CD8-positive, alpha-beta memory T cell (primary cell): ENCODE measurements at regions not wholly inside any gene's neighbourhood (a gene's known extent, or its start where the extent isn't known, plus 50 kb on each side); places are given as distances from the start of the nearest gene placed in this dataset.

Experiments
- CTCF ChIA-PET: fragments of 350-600 bp; sonication (Branson Sonifier 250); formaldehyde crosslinking; loops from one replicate; lab custom pipeline; 2021; ENCODE audit warnings: antibody characterized with exemption; lab: Charles Lee
- POLR2A ChIA-PET: fragments of 350-600 bp; sonication (Branson Sonifier 250); formaldehyde crosslinking; loops from one replicate; lab custom pipeline; 2021; ENCODE audit warnings: antibody characterized with exemption; lab: Charles Lee
- DNase-seq, 5 donors: peaks; one replicate each; pipeline versions ENCODE4 v3.0.0 to v3.0.0-alpha.2; 2020 to 2022; ENCODE audit warnings: mixed read lengths in 1 of 5
- H3K27ac ChIP-seq: one replicate; pipeline ENCODE4 v1.7.0; 2013; ENCODE audit warnings: low read depth, mild to moderate bottlenecking, low read length, moderate library complexity
- H3K27me3 ChIP-seq: 2 replicates; pipeline ENCODE4 v1.7.0; 2013; ENCODE audit warnings: low read length, mild to moderate bottlenecking; ENCODE audit not compliant: insufficient read depth, poor library complexity, severe bottlenecking
- H3K36me3 ChIP-seq: 2 replicates; pipeline ENCODE4 v1.7.0; 2013; ENCODE audit warnings: mild to moderate bottlenecking, low read length, moderate library complexity; ENCODE audit not compliant: insufficient read depth
- H3K4me1 ChIP-seq: 2 replicates; pipeline ENCODE4 v1.7.0; 2013; ENCODE audit warnings: mild to moderate bottlenecking, low read length, moderate library complexity; ENCODE audit not compliant: insufficient read depth
- H3K4me3 ChIP-seq: 2 replicates; pipeline ENCODE4 v1.7.0; 2013; ENCODE audit warnings: mild to moderate bottlenecking, low read length
- H3K9me3 ChIP-seq: 2 replicates; pipeline ENCODE4 v1.7.0; 2013; ENCODE audit warnings: mild to moderate bottlenecking, low read length
- H3K27ac Mint-ChIP-seq, 8 donors: one replicate each; pipeline ENCODE4 v1.8.0; 2020 to 2021; ENCODE audit warnings: mixed read lengths in 8 of 8, mild to moderate bottlenecking in 6 of 8, inconsistent platforms in 3 of 8, moderate library complexity in 3 of 8
- H3K27me3 Mint-ChIP-seq, 2 donors: one replicate each; pipeline ENCODE4 v1.8.0; 2020 to 2021; ENCODE audit warnings: mixed read lengths in 2 of 2, mild to moderate bottlenecking in 1 of 2, moderate library complexity in 1 of 2
- H3K36me3 Mint-ChIP-seq, 3 donors: one replicate each; pipeline ENCODE4 v1.8.0; 2020 to 2021; ENCODE audit warnings: mixed read lengths in 3 of 3, inconsistent platforms in 1 of 3, mild to moderate bottlenecking in 1 of 3
- H3K4me1 Mint-ChIP-seq, 3 donors: one replicate each; pipeline ENCODE4 v1.8.0; 2020 to 2021; ENCODE audit warnings: mixed read lengths in 3 of 3, inconsistent platforms in 1 of 3, mild to moderate bottlenecking in 1 of 3
- H3K4me3 Mint-ChIP-seq, 7 donors: one replicate each; pipeline ENCODE4 v1.8.0; 2020 to 2021; ENCODE audit warnings: mixed read lengths in 7 of 7, mild to moderate bottlenecking in 6 of 7, moderate library complexity in 4 of 7, inconsistent platforms in 2 of 7
- H3K9me3 Mint-ChIP-seq, 5 donors: one replicate each; pipeline ENCODE4 v1.8.0; 2020 to 2022; ENCODE audit warnings: mixed read lengths in 5 of 5, mild to moderate bottlenecking in 3 of 5, moderate library complexity in 2 of 5, inconsistent platforms in 1 of 5

DNA sequence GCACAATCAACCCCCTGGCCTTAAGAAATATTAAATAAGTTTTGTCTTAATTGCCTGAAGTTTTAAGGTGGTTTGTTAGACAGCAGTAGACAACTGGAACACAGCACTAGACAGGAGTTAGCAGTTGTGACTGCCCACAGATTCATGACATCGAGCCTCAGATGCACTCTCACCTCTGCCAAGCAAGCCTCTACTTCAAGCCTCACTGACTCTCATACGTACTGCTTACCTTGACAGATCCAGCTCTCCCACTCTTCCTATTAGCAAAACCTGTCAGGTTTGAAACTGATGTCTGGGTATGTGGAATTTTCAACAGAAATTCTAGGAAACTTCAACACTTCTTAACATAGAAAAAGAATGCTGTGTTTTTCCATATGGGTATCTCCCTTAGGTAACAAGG lies 382.9 kb upstream of the DPH6 start:
- Mint-ChIP-seq H3K9me3 (no peaks in the 10 kb centered on the region), H3K36me3 (no peaks in the 10 kb centered on the region), H3K4me3 (no peak overlapping the region), H3K27ac (no peak overlapping the region), H3K4me1 (no peaks in the 10 kb centered on the region), H3K27me3 (no peaks in the 10 kb centered on the region)
- CTCF ChIA-PET: no interaction called here
- Histone ChIP-seq H3K27me3 (no peaks in the 10 kb centered on the region), H3K4me1 (no peaks in the 10 kb centered on the region), H3K36me3 (no peaks in the 10 kb centered on the region), H3K4me3 (no peak overlapping the region), H3K9me3 (no peaks in the 10 kb centered on the region), H3K27ac (no peak overlapping the region)
- POLR2A ChIA-PET: no interaction called here
- no peak for DNase-seq

DNA sequence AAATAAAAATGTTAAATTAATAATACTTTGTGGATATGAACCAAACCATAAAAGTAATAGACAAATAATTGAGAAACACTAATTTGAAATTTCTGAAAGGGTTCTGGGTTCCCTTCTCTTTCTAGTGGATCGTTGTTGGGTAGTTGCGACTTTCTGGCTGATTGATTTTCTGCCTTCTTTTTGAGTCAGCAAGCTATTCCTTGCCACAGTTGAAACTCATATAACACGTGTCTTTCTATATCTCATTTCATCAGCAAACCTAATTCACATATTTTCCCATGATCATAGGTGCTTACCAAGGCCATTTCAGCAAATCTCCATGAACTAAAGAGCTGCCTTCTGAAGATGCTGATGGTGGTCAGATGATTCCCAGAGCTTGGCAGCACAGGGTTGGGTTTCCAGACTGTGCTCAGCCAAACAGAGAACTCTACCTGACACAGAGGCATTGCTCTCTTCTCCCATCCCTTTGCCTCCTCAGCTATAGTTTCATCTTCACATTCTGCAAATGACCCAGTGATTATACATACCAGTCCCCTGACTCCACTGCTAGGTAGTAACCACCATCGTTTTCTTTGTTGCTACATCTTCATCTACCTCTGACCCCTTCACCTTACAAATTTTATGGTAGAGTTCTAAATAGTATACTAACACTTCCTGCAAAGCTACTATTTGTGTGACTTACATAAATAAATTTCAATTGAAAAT lies 383.9 kb upstream of the DPH6 start:
- Mint-ChIP-seq H3K4me1 (no peaks in the 10 kb centered on the region), H3K27ac (no peak overlapping the region)
- POLR2A ChIA-PET: no interaction called here

DNA sequence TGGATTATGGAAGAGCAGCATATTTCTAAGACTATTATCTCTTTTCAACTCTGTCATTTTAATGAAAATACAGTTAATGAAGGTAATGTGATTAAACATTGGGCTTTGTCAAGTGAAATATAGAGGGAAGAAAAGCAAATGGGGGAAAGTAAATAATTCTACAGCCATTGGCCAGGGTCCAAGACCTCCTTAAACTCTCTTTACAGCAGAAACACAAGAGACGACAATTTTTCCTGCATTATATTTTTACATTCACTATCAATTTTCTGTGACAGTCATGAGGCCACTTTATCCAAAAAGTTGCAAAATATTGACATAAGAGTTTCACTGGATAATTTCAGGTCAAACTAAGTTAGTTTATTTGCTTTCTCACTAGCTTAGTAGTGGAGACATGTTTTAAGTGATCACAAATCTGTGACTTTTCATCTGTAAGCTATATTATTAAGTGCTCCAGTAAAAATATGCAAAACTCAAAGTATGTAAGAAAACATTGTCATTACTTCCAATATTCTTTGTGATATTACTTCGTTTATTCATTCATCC lies 385.9 kb upstream of the DPH6 start:
- ChIA-PET CTCF (no interaction called here), POLR2A (no interaction called here)
- no peak overlapping the region for H3K27ac Mint-ChIP-seq
- H3K4me3 Mint-ChIP-seq: no peak overlapping the region
- H3K4me1 Mint-ChIP-seq: no peaks in the 10 kb centered on the region
- no peak overlapping the region for H3K27ac ChIP-seq
- no peaks in the 10 kb centered on the region for H3K9me3 Mint-ChIP-seq
- H3K27me3 Mint-ChIP-seq: no peaks in the 10 kb centered on the region
- no peak overlapping the region for H3K4me3 ChIP-seq
- H3K36me3 Mint-ChIP-seq: no peaks in the 10 kb centered on the region
- no peak for DNase-seq
- no peaks in the 10 kb centered on the region for H3K36me3 ChIP-seq
- no peaks in the 10 kb centered on the region for H3K9me3 ChIP-seq
- no peaks in the 10 kb centered on the region for H3K4me1 ChIP-seq
- no peaks in the 10 kb centered on the region for H3K27me3 ChIP-seq

More for the DNA sequence above, 383.9 kb upstream of the DPH6 start:
- CTCF ChIA-PET: no interaction called here
- Histone ChIP-seq H3K27me3 (no peaks in the 10 kb centered on the region), H3K36me3 (no peaks in the 10 kb centered on the region), H3K4me3 (no peak overlapping the region), H3K4me1 (no peaks in the 10 kb centered on the region), H3K27ac (no peak overlapping the region), H3K9me3 (no peaks in the 10 kb centered on the region)
- Mint-ChIP-seq H3K4me3 (no peak overlapping the region), H3K36me3 (no peaks in the 10 kb centered on the region), H3K9me3 (no peaks in the 10 kb centered on the region), H3K27me3 (no peaks in the 10 kb centered on the region)
- DNase-seq: no peak

DNA sequence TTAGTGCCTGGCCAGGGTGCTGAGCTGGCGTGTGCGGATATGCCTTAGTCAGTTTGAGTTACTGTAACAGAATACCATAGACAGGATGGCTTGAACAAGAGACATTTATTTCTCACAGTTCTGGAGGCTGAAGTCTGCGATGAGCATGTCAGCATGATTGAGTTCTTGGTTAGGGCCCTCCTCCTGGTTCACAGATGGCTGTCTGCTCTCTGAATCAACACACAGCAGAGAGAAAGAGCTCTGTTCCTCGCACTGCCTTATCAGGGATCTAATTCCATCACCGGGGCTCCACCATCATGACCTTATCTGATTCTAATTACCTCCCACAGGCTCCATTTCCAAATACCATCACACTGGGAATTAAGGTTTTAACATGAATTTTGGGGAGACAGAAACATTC lies 386.6 kb upstream of the DPH6 start:
- POLR2A ChIA-PET: no interaction called here
- Histone ChIP-seq H3K36me3 (no peaks in the 10 kb centered on the region), H3K9me3 (no peaks in the 10 kb centered on the region), H3K27ac (no peak overlapping the region), H3K4me3 (no peak overlapping the region), H3K4me1 (no peaks in the 10 kb centered on the region), H3K27me3 (no peaks in the 10 kb centered on the region)
- CTCF ChIA-PET: no interaction called here
- DNase-seq: no peak
- no peaks in the 10 kb centered on the region for H3K36me3 Mint-ChIP-seq
- no peak overlapping the region for H3K27ac Mint-ChIP-seq
- H3K27me3 Mint-ChIP-seq: no peaks in the 10 kb centered on the region
- no peak overlapping the region for H3K4me3 Mint-ChIP-seq
- no peaks in the 10 kb centered on the region for H3K4me1 Mint-ChIP-seq
- H3K9me3 Mint-ChIP-seq: no peaks in the 10 kb centered on the region

DNA sequence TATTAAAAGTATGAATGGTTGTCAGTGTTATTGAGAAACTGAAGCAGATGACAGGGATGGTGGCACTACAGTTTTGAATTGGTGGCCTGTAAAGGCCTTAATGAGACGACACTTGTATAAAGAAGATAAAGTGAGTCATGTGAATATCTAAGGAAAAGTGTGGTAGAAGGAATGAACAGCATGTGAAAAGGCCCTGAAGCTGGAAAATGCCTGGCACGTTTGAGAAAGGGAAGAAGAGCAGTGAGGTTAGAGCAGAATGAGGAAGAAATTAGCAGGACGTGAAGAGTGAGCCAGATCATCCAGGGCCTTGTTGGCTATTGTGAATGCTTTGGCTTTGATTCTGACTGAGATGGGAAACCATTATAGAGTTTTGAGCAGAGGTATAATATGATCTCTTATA lies 387.6 kb upstream of the DPH6 start:
- Mint-ChIP-seq H3K4me1 (no peaks in the 10 kb centered on the region), H3K9me3 (no peaks in the 10 kb centered on the region), H3K36me3 (no peaks in the 10 kb centered on the region), H3K27me3 (no peaks in the 10 kb centered on the region), H3K27ac (no peak overlapping the region), H3K4me3 (no peak overlapping the region)
- Histone ChIP-seq H3K36me3 (no peaks in the 10 kb centered on the region), H3K4me1 (no peaks in the 10 kb centered on the region), H3K27me3 (no peaks in the 10 kb centered on the region), H3K9me3 (no peaks in the 10 kb centered on the region), H3K27ac (no peak overlapping the region), H3K4me3 (no peak overlapping the region)
- CTCF ChIA-PET: no interaction called here
- no peak for DNase-seq
- POLR2A ChIA-PET: no interaction called here

GRCh38 chr15:35934383-35935049 lies 388.6 kb upstream of the DPH6 start:
- Histone ChIP-seq H3K9me3 (no peaks in the 10 kb centered on the region), H3K4me3 (no peak overlapping the region), H3K36me3 (no peaks in the 10 kb centered on the region), H3K27me3 (no peaks in the 10 kb centered on the region), H3K4me1 (no peaks in the 10 kb centered on the region), H3K27ac (no peak overlapping the region)
- no peaks in the 10 kb centered on the region for H3K4me1 Mint-ChIP-seq
- no peaks in the 10 kb centered on the region for H3K9me3 Mint-ChIP-seq
- POLR2A ChIA-PET: no interaction called here
- H3K36me3 Mint-ChIP-seq: no peaks in the 10 kb centered on the region
- H3K27ac Mint-ChIP-seq: no peak overlapping the region
- H3K4me3 Mint-ChIP-seq: no peak overlapping the region
- H3K27me3 Mint-ChIP-seq: no peaks in the 10 kb centered on the region
- DNase-seq: no peak
- CTCF ChIA-PET: no interaction called here

GRCh38 chr15:35936284-35936683 lies 390.3 kb upstream of the DPH6 start:
- H3K9me3 ChIP-seq: no peaks in the 10 kb centered on the region
- no peaks in the 10 kb centered on the region for H3K27me3 Mint-ChIP-seq
- no peak for DNase-seq
- no peaks in the 10 kb centered on the region for H3K27me3 ChIP-seq
- H3K36me3 Mint-ChIP-seq: no peaks in the 10 kb centered on the region
- H3K9me3 Mint-ChIP-seq: peaks cover 0 to 2% (median 0%) of the 10 kb centered on the region in 5 donors
- H3K36me3 ChIP-seq: no peaks in the 10 kb centered on the region
- no peak overlapping the region for H3K4me3 ChIP-seq
- no peaks in the 10 kb centered on the region for H3K4me1 ChIP-seq
- no peaks in the 10 kb centered on the region for H3K4me1 Mint-ChIP-seq
- no peak overlapping the region for H3K27ac Mint-ChIP-seq
- CTCF ChIA-PET: no interaction called here
- H3K27ac ChIP-seq: no peak overlapping the region
- H3K4me3 Mint-ChIP-seq: no peak overlapping the region
- POLR2A ChIA-PET: no interaction called here

- POLR2A ChIA-PET: no interaction called here
- no peak for DNase-seq
- peaks cover 0 to 2% (median 0%) of the 10 kb centered on the region in 5 donors for H3K9me3 Mint-ChIP-seq
- H3K36me3 ChIP-seq: no peaks in the 10 kb centered on the region
- no peak overlapping the region for H3K27ac ChIP-seq
- no peaks in the 10 kb centered on the region for H3K4me1 Mint-ChIP-seq
- no peaks in the 10 kb centered on the region for H3K27me3 Mint-ChIP-seq
- no peak overlapping the region for H3K4me3 ChIP-seq
- H3K27me3 ChIP-seq: no peaks in the 10 kb centered on the region
- H3K9me3 ChIP-seq: no peaks in the 10 kb centered on the region
- H3K36me3 Mint-ChIP-seq: no peaks in the 10 kb centered on the region
- no peak overlapping the region for H3K4me3 Mint-ChIP-seq
- CTCF ChIA-PET: no interaction called here
- H3K4me1 ChIP-seq: no peaks in the 10 kb centered on the region
- no peak overlapping the region for H3K27ac Mint-ChIP-seq
These were observed 391.4 kb upstream of the DPH6 start for GRCh38 chr15:35937380-35937779.
